GM19324 (cell line): ENCODE measurements at regions not wholly inside any gene's neighbourhood (a gene's known extent, or its start where the extent isn't known, plus 50 kb on each side); places are given as distances from the start of the nearest gene placed in this dataset.
A peak's percentile ranks its signal among the peaks of the same experiment; 100 is the strongest.
"Not testable (repeated sequence)": the region's sequence is repeated elsewhere in the genome, so short reads cannot be mapped to it uniquely, and the experiment has no call there.

Experiments used
- ATAC-seq: cut with Tn5 transposase; IDR thresholded peaks from one replicate; pipeline ENCODE4 v1.9.1; 2021; ENCODE audit warnings: mild to moderate bottlenecking, moderate library complexity; ENCODE audit not compliant: unreplicated experiment, low FRiP score

GRCh38 chr3:178353006-178353694 is 183.1 kb upstream of the KCNMB2 start:
- no peak for ATAC-seq

GRCh38 chr3:178359728-178360127 is 176.5 kb upstream of the KCNMB2 start:
- no peak for ATAC-seq

- ATAC-seq = not testable (repeated sequence)
Measured at GRCh38 chr3:178363048-178363447, 173.2 kb upstream of the KCNMB2 start.

GRCh38 chr3:178367817-178368617 is 168.2 kb upstream of the KCNMB2 start:
- ATAC-seq = no peak

GRCh38 chr3:178369006-178369405 is 167.2 kb upstream of the KCNMB2 start:
- no peak for ATAC-seq

- ATAC-seq = no peak
Measured at GRCh38 chr3:178369811-178370210, 166.4 kb upstream of the KCNMB2 start.

GRCh38 chr3:178370387-178370786 is 165.8 kb upstream of the KCNMB2 start:
- no peak for ATAC-seq

GRCh38 chr3:178381555-178381954 is 154.7 kb upstream of the KCNMB2 start:
- no peak for ATAC-seq

GRCh38 chr3:178381971-178382448 is 154.2 kb upstream of the KCNMB2 start:
- no peak for ATAC-seq

- ATAC-seq = no peak
Measured at GRCh38 chr3:178382449-178383061, 153.7 kb upstream of the KCNMB2 start.

- no peak for ATAC-seq
Measured at GRCh38 chr3:178384321-178385230, 151.7 kb upstream of the KCNMB2 start.

- no peak for ATAC-seq
Measured at GRCh38 chr3:178385280-178385952, 150.8 kb upstream of the KCNMB2 start.

- peak; percentile 72 for ATAC-seq
Measured at GRCh38 chr3:178386401-178386800, 149.8 kb upstream of the KCNMB2 start.

- peak; percentile 23 for ATAC-seq
Measured at GRCh38 chr3:178386880-178387279, 149.4 kb upstream of the KCNMB2 start.

GRCh38 chr3:178388473-178388872 is 147.8 kb upstream of the KCNMB2 start:
- ATAC-seq = no peak

- ATAC-seq = no peak
Measured at GRCh38 chr3:178389258-178389657, 147.0 kb upstream of the KCNMB2 start.

- ATAC-seq = no peak
Measured at GRCh38 chr3:178392511-178392926, 143.7 kb upstream of the KCNMB2 start.

- ATAC-seq = no peak
Measured at GRCh38 chr3:178393146-178393545, 143.1 kb upstream of the KCNMB2 start.

- no peak for ATAC-seq
Measured at GRCh38 chr3:178393824-178394223, 142.4 kb upstream of the KCNMB2 start.

GRCh38 chr3:178396318-178396717 is 139.9 kb upstream of the KCNMB2 start:
- ATAC-seq = no peak
